ENCODE measurements at regions not wholly inside any gene's neighbourhood (a gene's known extent, or its start where the extent isn't known, plus 50 kb on each side); places are given as distances from the start of the nearest gene placed in this dataset.

DNA sequence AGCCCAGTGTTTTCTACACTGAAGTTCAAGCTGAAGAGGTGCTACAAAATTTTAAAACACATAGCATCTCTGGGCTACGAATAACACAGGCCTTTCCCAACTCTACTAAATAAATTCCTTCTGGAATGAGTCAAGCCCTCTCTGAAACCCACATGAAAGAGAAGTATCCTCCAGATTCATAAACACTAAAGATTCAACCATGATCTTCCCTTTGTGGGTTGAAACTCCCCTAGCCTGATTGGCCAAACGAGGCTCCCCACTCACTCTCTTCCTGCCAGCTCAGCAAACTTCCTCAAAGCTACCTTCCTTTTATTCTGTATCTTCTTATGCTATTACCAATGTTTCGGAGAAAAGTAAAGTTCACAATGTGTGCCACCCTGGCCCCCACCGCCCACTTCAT is 95.4 kb downstream of the NKX6-1 start:
- TF ChIP-seq POLR2AphosphoS5 (IDR thresholded peaks at IDR 0.05; ENCODE audit: borderline replicate concordance, low read depth, low read length) (no peak), EZH2 (IDR thresholded peaks at IDR 0.05) (no peak)
